Kasumi-1 (cell line): ENCODE measurements at regions not wholly inside any gene's neighbourhood (a gene's known extent, or its start where the extent isn't known, plus 50 kb on each side); places are given as distances from the start of the nearest gene placed in this dataset.
"Not testable (repeated sequence)": the region's sequence is repeated elsewhere in the genome, so short reads cannot be mapped to it uniquely, and the experiment has no call there.

ENCODE experiments used
- DNase-seq, 2 experiments: peaks; one replicate each; lab custom pipeline; 2025; lab: John Stamatoyannopoulos, UW

DNA sequence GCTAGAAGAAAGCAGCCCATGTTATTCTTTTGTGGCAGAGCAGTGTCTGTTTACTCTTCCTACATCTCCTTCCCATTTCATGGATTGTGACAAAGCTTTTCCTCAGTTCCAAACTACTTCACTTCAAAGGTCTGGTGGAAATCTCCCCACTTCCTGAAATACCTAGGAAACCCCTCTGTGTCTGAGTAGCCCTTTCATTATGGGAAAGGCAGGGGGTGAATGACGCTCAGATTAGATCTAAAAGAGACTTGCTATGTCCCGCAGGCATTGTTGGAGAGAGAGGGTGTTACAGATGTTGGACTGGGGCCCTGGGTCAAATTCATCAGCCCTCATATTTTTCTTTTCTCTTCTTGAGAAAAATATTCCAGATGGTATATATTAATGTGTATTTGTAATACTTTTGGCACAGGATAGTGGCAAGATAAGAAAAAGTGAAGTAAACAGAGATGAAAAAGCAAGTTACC lies 675.0 kb downstream of the IRS1 start:
- DNase-seq: no peak

- no peak for DNase-seq
Observed at GRCh38 chr2:226123300-226123699, 676.3 kb downstream of the IRS1 start.

GRCh38 chr2:226122041-226122440 lies 677.6 kb downstream of the IRS1 start:
- peak; percentile 3 to 6 for DNase-seq

DNA sequence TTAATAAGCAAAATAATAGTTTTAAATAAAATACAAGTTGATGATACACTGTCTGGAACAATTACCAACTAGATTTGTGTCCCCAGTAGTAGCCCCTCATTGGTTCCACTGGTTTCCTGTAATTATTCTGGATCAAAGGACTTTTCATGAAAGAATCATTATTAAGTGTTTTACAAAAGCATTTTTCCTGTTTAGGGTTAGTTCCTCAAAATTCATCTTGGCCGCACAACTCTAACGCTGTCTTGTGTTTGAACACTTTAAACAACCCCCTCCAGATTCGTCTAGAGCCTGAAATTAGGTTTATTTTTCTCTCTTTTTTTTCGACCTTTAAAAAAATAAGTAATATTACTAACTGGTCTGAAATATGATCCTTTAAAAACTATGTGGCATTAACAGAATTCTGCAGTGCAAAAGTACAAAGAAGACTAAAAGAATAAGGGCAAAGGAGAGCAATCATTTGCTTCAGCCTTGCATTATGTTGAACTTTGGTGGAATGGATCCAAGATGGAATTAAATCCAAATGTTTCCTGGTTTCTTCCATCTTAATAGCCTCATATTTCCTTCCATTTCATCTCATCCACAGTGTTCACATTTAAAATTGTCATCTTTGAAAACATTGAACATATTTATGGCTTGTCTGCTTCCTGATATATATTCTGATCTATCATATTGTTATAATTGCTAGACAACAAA lies 678.4 kb downstream of the IRS1 start:
- DNase-seq: peak; percentile 1 to 29

GRCh38 chr2:226118471-226119429 lies 680.9 kb downstream of the IRS1 start:
- DNase-seq: peak; percentile 27 to 43

GRCh38 chr2:226117510-226118065 lies 682.0 kb downstream of the IRS1 start:
- DNase-seq: no peak

GRCh38 chr2:226116346-226116745 lies 683.3 kb downstream of the IRS1 start:
- no peak for DNase-seq

- no peak for DNase-seq
Observed at GRCh38 chr2:226115832-226116200, 683.8 kb downstream of the IRS1 start.

DNA sequence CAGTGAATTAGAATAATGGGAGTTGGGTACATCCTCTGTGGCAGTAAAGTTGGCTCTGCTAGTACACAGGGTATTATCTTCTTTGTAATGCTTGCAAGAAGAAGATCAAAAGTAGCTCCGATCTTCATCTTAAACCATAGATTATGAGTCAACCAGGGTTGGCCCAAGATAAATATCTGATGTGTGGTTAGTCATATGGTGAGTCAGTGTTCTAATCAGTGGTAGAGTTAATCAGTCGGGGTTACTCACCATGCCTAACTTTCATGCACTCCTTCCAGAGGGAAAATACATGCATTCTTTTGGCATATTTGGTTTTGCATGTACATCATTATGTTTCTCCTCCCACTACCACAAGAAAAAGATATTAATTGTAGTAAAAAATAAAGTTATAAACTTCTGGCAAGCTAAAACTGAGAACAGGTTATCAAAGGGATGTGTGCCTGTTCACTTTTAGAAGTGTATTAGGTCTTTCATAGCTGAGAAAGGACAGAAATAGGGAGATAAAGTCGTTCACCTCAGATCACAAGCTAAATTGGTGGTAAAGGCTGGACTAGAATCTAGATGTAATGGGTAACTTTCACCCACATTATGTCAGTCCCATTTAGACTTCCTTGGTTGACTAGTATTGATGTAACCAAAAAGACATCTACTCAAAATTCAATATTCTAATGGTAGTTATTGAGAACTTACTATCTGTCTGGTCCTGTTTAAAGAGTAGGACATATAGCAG lies 684.4 kb downstream of the IRS1 start:
- no peak for DNase-seq

DNA sequence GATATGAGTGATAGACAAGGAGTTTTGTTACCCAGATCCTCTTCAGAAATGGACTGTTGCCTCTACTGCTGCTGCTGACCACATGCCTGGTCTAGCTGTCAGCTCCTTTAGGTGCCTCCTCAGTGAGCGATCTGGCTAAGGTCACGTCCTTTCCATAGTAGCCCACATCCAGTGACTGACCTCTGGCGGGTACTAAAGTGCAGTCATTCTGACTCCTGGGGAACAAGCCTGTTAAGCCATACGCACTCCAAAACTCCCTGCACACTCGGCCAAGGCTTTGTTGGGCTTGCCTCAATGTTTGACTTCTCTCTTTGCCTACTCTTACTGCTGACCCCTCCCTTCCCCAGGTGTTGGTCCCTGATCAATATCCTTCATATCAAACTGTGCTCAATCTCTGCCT lies 685.2 kb downstream of the IRS1 start:
- DNase-seq: no peak

GRCh38 chr2:226098861-226099745 lies 699.6 kb downstream of the NYAP2 start:
- DNase-seq: no peak

DNA sequence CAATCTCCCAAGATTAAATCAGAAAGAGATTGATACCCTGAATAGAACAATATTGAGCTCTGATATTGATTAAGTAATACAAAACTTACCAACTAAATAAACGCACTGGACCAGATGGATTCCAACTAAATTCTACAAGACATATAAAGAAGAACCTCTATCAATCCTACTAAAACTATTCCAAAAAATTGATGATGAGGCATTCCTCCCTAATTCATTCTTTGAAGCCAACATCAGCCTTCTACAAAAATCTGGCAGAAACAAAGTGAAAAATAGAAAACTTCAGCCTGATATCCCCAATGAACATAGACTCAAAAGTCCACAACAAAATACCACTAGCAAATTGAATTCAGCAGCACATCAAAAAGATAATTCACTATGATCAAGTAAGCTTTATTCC lies 695.5 kb downstream of the NYAP2 start:
- DNase-seq: no peak

- DNase-seq: no peak
Observed at GRCh38 chr2:226093364-226093763, 693.9 kb downstream of the NYAP2 start.

GRCh38 chr2:226088366-226088674 lies 688.8 kb downstream of the NYAP2 start:
- no peak for DNase-seq

DNA sequence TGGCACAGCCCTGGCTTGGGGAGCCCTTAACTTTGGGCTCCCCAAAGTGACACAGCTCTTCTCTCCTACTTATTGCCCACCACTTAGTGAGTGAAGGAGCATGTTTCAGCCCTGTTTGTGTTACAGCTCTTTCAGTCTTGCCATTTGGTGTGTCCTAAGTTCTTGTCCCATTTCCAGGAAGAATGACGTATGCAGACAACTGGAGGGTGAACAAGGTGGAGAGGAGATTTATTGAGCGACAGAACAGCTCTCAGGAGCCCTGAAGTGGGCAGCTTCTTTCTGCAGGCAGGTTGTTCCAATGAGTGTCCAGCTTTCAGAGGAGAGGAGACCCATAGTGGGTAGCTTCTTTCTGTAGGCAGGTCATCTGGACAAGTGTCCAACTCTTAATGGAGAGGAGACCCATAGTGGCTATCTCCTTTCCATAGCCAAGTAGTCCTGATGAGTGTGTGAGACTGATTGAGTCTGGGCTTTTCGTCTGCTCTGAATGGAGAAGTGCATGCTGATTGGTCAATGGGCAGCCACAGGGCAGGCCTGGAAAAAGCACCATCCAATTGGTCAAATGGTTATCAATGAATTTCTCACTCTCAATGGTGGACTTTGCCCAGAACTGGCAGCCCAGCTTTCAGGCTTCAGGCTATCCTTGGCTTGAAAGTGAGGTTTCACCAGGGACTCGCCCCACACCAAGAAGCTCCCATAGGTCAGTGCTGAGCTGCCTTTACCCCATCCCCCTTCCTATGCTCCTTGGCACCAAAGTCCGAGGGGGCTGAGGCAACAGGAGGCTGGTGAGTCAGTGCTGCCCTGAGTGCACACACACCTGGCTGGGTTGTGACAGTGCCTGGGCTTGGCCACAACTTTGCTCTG lies 688.2 kb downstream of the NYAP2 start:
- no peak for DNase-seq

GRCh38 chr2:226087051-226087450 lies 687.5 kb downstream of the NYAP2 start:
- DNase-seq: no peak

DNA sequence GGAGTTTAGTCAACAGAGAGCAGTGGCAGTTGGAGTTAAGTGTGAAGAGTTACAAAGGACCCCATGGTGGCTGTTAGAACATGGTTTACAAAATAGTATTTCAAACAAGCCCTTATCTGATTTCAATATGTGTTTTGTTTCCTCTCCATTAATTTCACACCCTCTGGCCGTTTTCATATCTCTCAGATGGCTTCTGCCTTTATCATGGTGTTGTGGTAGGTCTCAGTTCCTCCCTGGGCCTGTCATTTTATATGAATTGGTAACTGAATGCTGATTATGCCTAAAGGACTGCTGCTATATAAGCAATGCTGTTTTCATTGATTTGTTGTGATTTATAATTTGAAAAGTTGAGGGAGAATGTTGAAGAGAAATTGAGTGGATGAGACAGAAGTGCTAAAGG lies 686.7 kb downstream of the NYAP2 start:
- no peak for DNase-seq

DNA sequence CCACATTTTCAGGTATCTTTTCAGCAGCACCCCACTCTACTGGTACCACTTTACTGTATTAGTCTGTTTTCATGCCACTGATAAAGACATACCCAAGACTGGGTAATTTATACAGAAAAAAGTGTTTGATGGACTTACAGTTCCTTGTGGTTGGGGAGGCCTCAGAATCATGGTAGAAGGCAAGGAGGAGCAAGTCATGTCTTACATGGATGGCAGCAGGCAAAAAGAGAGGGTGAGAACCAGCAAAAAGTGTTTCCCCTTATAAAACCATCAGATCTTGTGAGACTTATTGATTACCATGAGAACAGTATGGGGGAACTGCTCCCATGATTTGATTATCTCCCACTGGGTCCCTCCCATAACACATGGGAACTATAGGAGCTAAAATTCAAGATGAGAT lies 685.9 kb downstream of the NYAP2 start:
- DNase-seq: not testable (repeated sequence)

GRCh38 chr2:226080334-226080733 lies 680.8 kb downstream of the NYAP2 start:
- no peak for DNase-seq

DNA sequence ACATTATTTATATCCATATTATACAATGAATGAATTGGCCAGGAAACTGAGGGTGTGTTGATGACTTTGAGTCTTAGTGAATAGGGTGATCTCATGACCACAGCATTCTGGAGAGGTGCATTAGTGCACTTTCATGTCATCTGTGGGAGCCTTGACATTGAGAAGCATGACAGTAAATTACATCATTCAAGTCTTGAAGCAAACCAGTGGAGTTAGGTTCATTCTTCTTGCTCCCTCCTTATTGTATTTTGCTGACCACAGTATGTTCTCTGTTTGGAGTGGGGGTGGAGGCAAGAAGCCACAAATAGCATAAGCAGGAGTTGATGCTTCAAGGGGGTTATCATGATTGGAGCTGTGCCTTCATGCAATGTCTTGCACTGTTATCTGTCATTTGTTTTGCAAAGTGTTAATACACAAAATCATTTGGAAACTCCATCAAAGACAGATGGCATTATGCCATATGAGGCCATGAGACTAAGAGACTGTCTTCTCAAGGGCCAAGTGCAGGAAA lies 680.2 kb downstream of the NYAP2 start:
- DNase-seq: no peak
